C4-2B (cell line): ENCODE measurements at regions not wholly inside any gene's neighbourhood (a gene's known extent, or its start where the extent isn't known, plus 50 kb on each side); places are given as distances from the start of the nearest gene placed in this dataset.
"Not testable (repeated sequence)": the region's sequence is repeated elsewhere in the genome, so short reads cannot be mapped to it uniquely, and the experiment has no call there.

Experiments used
- ZFX ChIP-seq: fragments of 450-650 bp; IDR thresholded peaks from 2 replicates; pipeline ENCODE4 v1.6.1; 2017
- TF ChIP-seq, protein P1 (sequence below): fragments of 450-650 bp; conservative IDR thresholded peaks from 2 replicates; pipeline ENCODE4 v1.5.1; 2017; ENCODE audit warnings: mild to moderate bottlenecking

DNA sequence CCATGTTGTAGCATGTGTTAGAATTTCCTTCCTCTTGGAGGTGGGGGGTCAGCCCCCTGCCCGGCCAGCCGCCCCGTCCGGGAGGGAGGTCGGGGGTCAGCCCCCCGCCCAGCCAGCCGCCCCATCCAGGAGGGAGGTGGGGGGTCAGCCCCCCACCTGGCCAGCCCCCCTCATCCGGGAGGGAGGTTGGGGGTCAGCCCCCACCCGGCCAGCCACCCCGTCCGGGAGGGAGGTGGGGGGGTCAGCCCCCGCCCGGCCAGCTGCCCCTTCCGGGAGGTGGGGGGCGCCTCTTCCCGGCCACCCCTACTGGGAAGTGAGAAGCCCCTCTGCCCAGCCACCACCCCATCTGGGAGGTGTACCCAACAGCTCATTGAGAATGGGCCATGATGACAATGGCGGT, 229.4 kb downstream of the NDUFA10 start:
- TF ChIP-seq, protein P1, sequence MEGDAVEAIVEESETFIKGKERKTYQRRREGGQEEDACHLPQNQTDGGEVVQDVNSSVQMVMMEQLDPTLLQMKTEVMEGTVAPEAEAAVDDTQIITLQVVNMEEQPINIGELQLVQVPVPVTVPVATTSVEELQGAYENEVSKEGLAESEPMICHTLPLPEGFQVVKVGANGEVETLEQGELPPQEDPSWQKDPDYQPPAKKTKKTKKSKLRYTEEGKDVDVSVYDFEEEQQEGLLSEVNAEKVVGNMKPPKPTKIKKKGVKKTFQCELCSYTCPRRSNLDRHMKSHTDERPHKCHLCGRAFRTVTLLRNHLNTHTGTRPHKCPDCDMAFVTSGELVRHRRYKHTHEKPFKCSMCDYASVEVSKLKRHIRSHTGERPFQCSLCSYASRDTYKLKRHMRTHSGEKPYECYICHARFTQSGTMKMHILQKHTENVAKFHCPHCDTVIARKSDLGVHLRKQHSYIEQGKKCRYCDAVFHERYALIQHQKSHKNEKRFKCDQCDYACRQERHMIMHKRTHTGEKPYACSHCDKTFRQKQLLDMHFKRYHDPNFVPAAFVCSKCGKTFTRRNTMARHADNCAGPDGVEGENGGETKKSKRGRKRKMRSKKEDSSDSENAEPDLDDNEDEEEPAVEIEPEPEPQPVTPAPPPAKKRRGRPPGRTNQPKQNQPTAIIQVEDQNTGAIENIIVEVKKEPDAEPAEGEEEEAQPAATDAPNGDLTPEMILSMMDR = not testable (repeated sequence)
- not testable (repeated sequence) for TF ChIP-seq ZFX
